ENCODE measurements at regions not wholly inside any gene's neighbourhood (a gene's known extent, or its start where the extent isn't known, plus 50 kb on each side); places are given as distances from the start of the nearest gene placed in this dataset.

GRCh38 chr6:168724033-168724432 is 283.0 kb downstream of the SMOC2 start:
- no peak for DNase-seq
- no peaks in the 10 kb centered on the region for H3K27me3 ChIP-seq
- H3K4me3 ChIP-seq = no peak overlapping the region
- H3K36me3 ChIP-seq = no peaks in the 10 kb centered on the region
- H3K4me1 ChIP-seq = no peaks in the 10 kb centered on the region
- H3K9me3 ChIP-seq (replicated peaks) = 0 out of 2 replicates have a peak, but pooled peaks cover 3% of the 10 kb centered on the region
- H3K27ac ChIP-seq = no peak overlapping the region

- Histone ChIP-seq H3K9me3 (replicated peaks) (0 out of 2 replicates have a peak, but pooled peaks cover 3% of the 10 kb centered on the region), H3K36me3 (no peaks in the 10 kb centered on the region), H3K27ac (no peak overlapping the region), H3K4me1 (no peaks in the 10 kb centered on the region), H3K27me3 (no peaks in the 10 kb centered on the region), H3K4me3 (no peak overlapping the region)
- DNase-seq = no peak
Measured at GRCh38 chr6:168722397-168722796, 281.4 kb downstream of the SMOC2 start.

GRCh38 chr6:168721571-168721970 is 280.6 kb downstream of the SMOC2 start:
- H3K9me3 ChIP-seq (replicated peaks) = 0 out of 2 replicates have a peak, but pooled peaks cover 3% of the 10 kb centered on the region

GRCh38 chr6:168719901-168720300 is 278.9 kb downstream of the SMOC2 start:
- Histone ChIP-seq H3K27ac (no peak overlapping the region), H3K4me1 (no peaks in the 10 kb centered on the region), H3K9me3 (replicated peaks) (0 out of 2 replicates have a peak, but pooled peaks cover 3% of the 10 kb centered on the region), H3K27me3 (no peaks in the 10 kb centered on the region), H3K4me3 (no peak overlapping the region), H3K36me3 (no peaks in the 10 kb centered on the region)
- no peak for DNase-seq

More at GRCh38 chr6:168721571-168721970, 280.6 kb downstream of the SMOC2 start:
- Histone ChIP-seq H3K4me3 (no peak overlapping the region), H3K27ac (no peak overlapping the region), H3K4me1 (no peaks in the 10 kb centered on the region), H3K36me3 (no peaks in the 10 kb centered on the region), H3K27me3 (no peaks in the 10 kb centered on the region)
- no peak for DNase-seq

GRCh38 chr6:168718821-168719475 is 278.0 kb downstream of the SMOC2 start:
- H3K27ac ChIP-seq = no peak overlapping the region
- no peaks in the 10 kb centered on the region for H3K36me3 ChIP-seq
- no peaks in the 10 kb centered on the region for H3K4me1 ChIP-seq
- no peak for DNase-seq
- H3K9me3 ChIP-seq (replicated peaks) = 0 out of 2 replicates have a peak, but pooled peaks cover 3% of the 10 kb centered on the region
- H3K27me3 ChIP-seq = no peaks in the 10 kb centered on the region
- no peak overlapping the region for H3K4me3 ChIP-seq

Measured in SJCRH30 (cell line).